Stimulated activated CD4-positive, alpha-beta T cell treated with anti-CD3 and anti-CD28 coated beads, Interleukin-12 subunit alpha, Interleukin-12 subunit beta, amount 100 ng/mL, for 48 hours (primary cell): ENCODE measurements at regions not wholly inside any gene's neighbourhood (a gene's known extent, or its start where the extent isn't known, plus 50 kb on each side); places are given as distances from the start of the nearest gene placed in this dataset.
A peak's percentile ranks its signal among the peaks of the same experiment; 100 is the strongest.

Experiments
- DNase-seq, 3 donors: peaks; one replicate each; pipeline ENCODE4 v3.0.0-alpha.2; 2020; ENCODE audit warnings: low read depth in 2 of 3, low spot score in 1 of 3

GRCh38 chr9:91098203-91098850 lies 263.4 kb downstream of the AUH start:
- no peak for DNase-seq

- DNase-seq, result no peak
Observed at GRCh38 chr9:91099436-91099835, 262.3 kb downstream of the AUH start.

GRCh38 chr9:91100878-91101450 lies 260.8 kb downstream of the AUH start:
- peak in 1 of 3 donors; percentile 20 for DNase-seq

GRCh38 chr9:91101611-91102168 lies 260.0 kb downstream of the AUH start:
- peak; percentile 67 to 86 (median 71) for DNase-seq

GRCh38 chr9:91102269-91102668 lies 259.4 kb downstream of the AUH start:
- no peak for DNase-seq

GRCh38 chr9:91103931-91104330 lies 257.8 kb downstream of the AUH start:
- no peak for DNase-seq

- no peak for DNase-seq
Observed at GRCh38 chr9:91106415-91107081, 255.2 kb downstream of the AUH start.

GRCh38 chr9:91111226-91111625 lies 250.5 kb downstream of the AUH start:
- DNase-seq, result no peak

- no peak for DNase-seq
Observed at GRCh38 chr9:91111876-91112275, 249.8 kb downstream of the AUH start.

GRCh38 chr9:91113016-91113415 lies 248.7 kb downstream of the AUH start:
- DNase-seq, result no peak

- DNase-seq, result no peak
Observed at GRCh38 chr9:91114450-91114849, 247.3 kb downstream of the AUH start.

- DNase-seq, result no peak
Observed at GRCh38 chr9:91116211-91116610, 245.5 kb downstream of the AUH start.

GRCh38 chr9:91116711-91117110 lies 245.0 kb downstream of the AUH start:
- no peak for DNase-seq

GRCh38 chr9:91117474-91117891 lies 244.2 kb downstream of the AUH start:
- no peak for DNase-seq

- no peak for DNase-seq
Observed at GRCh38 chr9:91117959-91118703, 243.6 kb downstream of the AUH start.

- no peak for DNase-seq
Observed at GRCh38 chr9:91118704-91119025, 243.1 kb downstream of the AUH start.

- DNase-seq, result no peak
Observed at GRCh38 chr9:91119142-91119541, 242.6 kb downstream of the AUH start.

GRCh38 chr9:91119679-91120078 lies 242.0 kb downstream of the AUH start:
- DNase-seq, result no peak

GRCh38 chr9:91120200-91120599 lies 241.5 kb downstream of the AUH start:
- DNase-seq, result no peak

- DNase-seq, result no peak
Observed at GRCh38 chr9:91122755-91123154, 239.0 kb downstream of the AUH start.

GRCh38 chr9:91126761-91127445 lies 234.8 kb downstream of the AUH start:
- DNase-seq, result no peak
